ENCODE measurements at regions not wholly inside any gene's neighbourhood (a gene's known extent, or its start where the extent isn't known, plus 50 kb on each side); places are given as distances from the start of the nearest gene placed in this dataset.

GRCh38 chr11:112761911-112762706 lies 199.1 kb upstream of the NCAM1 start:
- H3K4me3 ChIP-seq (replicated peaks; ENCODE audit: low read depth, low read length), result no peak overlapping the region
- DNase-seq (ENCODE audit: low read depth), result no peak
- TF ChIP-seq, protein P1, sequence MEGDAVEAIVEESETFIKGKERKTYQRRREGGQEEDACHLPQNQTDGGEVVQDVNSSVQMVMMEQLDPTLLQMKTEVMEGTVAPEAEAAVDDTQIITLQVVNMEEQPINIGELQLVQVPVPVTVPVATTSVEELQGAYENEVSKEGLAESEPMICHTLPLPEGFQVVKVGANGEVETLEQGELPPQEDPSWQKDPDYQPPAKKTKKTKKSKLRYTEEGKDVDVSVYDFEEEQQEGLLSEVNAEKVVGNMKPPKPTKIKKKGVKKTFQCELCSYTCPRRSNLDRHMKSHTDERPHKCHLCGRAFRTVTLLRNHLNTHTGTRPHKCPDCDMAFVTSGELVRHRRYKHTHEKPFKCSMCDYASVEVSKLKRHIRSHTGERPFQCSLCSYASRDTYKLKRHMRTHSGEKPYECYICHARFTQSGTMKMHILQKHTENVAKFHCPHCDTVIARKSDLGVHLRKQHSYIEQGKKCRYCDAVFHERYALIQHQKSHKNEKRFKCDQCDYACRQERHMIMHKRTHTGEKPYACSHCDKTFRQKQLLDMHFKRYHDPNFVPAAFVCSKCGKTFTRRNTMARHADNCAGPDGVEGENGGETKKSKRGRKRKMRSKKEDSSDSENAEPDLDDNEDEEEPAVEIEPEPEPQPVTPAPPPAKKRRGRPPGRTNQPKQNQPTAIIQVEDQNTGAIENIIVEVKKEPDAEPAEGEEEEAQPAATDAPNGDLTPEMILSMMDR (IDR thresholded peaks at IDR 0.05; ENCODE audit: low read length, missing control alignments), result no peak

DNA sequence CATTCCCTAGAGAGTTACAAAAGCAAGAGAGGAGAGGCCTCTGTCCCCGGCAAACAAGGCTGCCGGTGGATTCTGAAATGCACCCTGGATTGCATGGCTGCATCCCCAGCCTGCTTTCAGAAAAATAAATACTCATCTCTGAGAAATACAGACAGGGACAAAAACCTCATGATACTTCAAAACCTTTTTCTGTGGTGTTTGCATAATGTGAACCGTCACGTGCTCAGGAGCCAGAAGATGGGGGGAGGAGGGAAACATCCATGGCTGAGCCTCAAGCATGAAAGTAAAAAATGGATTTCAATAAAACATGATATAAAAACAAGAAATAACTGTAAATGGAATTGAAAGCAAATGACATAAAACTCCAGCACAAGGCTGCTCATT lies 198.5 kb upstream of the NCAM1 start:
- no peak for DNase-seq (ENCODE audit: low read depth)
- H3K4me3 ChIP-seq (replicated peaks; ENCODE audit: low read depth, low read length), result no peak overlapping the region
- TF ChIP-seq, protein P1 (IDR thresholded peaks at IDR 0.05; ENCODE audit: low read length, missing control alignments), result no peak

- no peak overlapping the region for H3K4me3 ChIP-seq (replicated peaks; ENCODE audit: low read depth, low read length)
- no peak for DNase-seq (ENCODE audit: low read depth)
- TF ChIP-seq, protein P1 (IDR thresholded peaks at IDR 0.05; ENCODE audit: low read length, missing control alignments), result no peak
Observed at GRCh38 chr11:112765337-112765736, 195.9 kb upstream of the NCAM1 start.

DNA sequence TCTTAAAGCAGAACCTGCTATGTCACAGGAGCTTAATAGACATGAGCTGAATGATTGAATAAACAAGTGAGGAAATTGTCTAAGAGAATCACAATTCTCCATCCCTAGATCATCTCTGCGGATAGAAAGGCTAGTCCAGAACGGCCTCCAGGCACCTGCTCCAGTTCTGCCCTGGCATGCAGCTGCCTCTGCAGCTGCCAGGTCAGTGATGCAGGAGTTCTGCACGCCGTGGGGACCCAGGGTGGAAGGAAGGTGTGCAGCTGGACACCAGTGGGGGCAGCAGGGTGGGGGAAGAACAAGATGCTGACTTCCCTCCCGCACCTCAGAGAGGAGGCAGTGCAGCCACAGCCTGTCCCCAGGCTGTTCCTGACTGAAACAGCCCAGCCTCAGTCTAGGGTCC lies 192.1 kb upstream of the NCAM1 start:
- H3K4me3 ChIP-seq (replicated peaks; ENCODE audit: low read depth, low read length), result no peak overlapping the region
- TF ChIP-seq, protein P1 (IDR thresholded peaks at IDR 0.05; ENCODE audit: low read length, missing control alignments), result no peak
- DNase-seq (ENCODE audit: low read depth), result no peak

GRCh38 chr11:112769584-112769983 lies 191.6 kb upstream of the NCAM1 start:
- no peak for DNase-seq (ENCODE audit: low read depth)
- TF ChIP-seq, protein P1 (IDR thresholded peaks at IDR 0.05; ENCODE audit: low read length, missing control alignments), result no peak
- H3K4me3 ChIP-seq (replicated peaks; ENCODE audit: low read depth, low read length), result no peak overlapping the region

GRCh38 chr11:112770033-112770432 lies 191.2 kb upstream of the NCAM1 start:
- TF ChIP-seq, protein P1 (IDR thresholded peaks at IDR 0.05; ENCODE audit: low read length, missing control alignments), result no peak
- no peak for DNase-seq (ENCODE audit: low read depth)
- H3K4me3 ChIP-seq (replicated peaks; ENCODE audit: low read depth, low read length), result no peak overlapping the region

GRCh38 chr11:112770487-112770886 lies 190.7 kb upstream of the NCAM1 start:
- H3K4me3 ChIP-seq (replicated peaks; ENCODE audit: low read depth, low read length), result no peak overlapping the region
- no peak for DNase-seq (ENCODE audit: low read depth)
- TF ChIP-seq, protein P1 (IDR thresholded peaks at IDR 0.05; ENCODE audit: low read length, missing control alignments), result no peak
